ENCODE measurements at regions not wholly inside any gene's neighbourhood (a gene's known extent, or its start where the extent isn't known, plus 50 kb on each side); places are given as distances from the start of the nearest gene placed in this dataset.
A peak's percentile ranks its signal among the peaks of the same experiment; 100 is the strongest.

DNA sequence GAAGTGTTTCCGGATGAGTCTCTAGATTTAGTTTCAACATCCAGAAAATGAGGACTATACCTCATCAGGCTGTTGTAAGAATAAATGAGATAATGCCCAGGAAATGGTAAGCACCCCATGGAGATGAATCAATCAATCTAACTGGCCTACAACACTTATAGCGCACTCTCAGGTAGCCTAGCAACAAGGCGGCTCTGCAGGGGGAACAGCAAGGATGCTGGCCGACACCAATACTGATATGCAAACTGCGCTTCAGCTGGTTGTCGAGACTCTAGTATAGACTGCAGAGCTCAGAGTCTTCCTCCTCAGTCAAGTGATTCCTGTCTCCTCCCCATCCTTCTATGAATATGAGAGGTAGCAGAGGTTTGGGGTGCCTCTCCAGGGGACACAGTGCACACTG, 218.8 kb upstream of the WWC1 start:
- TF ChIP-seq, protein P1, sequence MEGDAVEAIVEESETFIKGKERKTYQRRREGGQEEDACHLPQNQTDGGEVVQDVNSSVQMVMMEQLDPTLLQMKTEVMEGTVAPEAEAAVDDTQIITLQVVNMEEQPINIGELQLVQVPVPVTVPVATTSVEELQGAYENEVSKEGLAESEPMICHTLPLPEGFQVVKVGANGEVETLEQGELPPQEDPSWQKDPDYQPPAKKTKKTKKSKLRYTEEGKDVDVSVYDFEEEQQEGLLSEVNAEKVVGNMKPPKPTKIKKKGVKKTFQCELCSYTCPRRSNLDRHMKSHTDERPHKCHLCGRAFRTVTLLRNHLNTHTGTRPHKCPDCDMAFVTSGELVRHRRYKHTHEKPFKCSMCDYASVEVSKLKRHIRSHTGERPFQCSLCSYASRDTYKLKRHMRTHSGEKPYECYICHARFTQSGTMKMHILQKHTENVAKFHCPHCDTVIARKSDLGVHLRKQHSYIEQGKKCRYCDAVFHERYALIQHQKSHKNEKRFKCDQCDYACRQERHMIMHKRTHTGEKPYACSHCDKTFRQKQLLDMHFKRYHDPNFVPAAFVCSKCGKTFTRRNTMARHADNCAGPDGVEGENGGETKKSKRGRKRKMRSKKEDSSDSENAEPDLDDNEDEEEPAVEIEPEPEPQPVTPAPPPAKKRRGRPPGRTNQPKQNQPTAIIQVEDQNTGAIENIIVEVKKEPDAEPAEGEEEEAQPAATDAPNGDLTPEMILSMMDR (IDR thresholded peaks at IDR 0.05; ENCODE audit: borderline replicate concordance, insufficient read depth, low read depth, low read length), result no peak
- H3K4me3 ChIP-seq (ENCODE audit: low read depth, low read length), result no peak overlapping the region

DNA sequence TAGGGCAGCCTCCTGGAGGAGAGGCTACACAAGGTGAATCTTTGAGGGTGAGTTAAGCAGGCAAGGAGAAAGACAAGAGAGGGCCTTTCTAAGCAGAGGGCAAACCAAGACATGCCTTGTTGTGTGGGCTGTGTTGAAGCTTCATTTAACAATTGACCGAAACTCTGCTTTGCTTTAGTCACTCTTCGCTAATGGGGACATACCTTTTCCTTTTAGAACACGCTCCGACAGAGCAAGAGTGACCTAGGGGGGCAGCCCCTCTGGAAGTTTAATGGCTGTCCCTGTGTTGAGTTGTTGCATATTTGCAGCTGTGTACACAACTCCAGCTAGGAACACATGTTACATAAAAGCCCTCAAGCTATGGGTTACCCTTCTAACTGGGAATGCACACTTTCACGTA, 218.1 kb upstream of the WWC1 start:
- no peak overlapping the region for H3K4me3 ChIP-seq (ENCODE audit: low read depth, low read length)
- TF ChIP-seq, protein P1 (IDR thresholded peaks at IDR 0.05; ENCODE audit: borderline replicate concordance, insufficient read depth, low read depth, low read length), result no peak

DNA sequence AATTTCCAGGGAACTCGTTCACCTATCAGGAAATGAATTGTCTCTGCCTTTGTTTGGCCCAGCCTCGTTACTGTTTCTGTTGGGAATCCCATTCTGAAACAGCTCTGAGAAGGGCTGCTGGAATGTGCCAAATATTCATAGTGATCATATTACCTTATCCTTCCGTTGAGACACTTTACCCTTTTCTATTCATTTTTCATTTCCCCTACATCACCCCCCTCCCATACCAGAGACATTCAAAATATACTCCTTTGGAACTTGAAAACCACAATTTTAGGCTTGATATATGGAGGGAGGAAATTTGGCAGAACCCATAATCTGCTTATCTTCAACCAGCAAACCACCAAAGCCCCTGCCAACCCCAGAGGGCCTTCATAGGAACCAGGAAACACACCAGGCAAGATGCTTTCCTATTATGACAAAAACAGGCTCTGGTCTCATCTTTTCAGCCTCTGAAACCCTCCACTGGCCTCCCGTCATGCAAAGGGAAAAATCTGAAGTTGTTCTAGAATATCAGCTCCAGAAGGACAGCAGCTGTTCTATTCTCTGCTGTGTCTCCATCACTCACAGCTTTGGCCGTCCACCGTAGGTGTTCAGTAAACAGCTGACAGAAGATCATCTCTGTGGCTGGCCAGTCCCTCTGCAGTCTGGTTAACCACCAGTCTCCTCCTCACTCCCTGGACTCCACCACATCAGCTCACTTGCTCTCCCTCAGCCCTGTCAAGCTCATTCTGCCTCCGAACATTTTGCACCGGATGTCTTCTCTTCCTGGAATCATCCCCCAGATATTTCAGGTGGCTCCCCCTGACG, 217.2 kb upstream of the WWC1 start:
- TF ChIP-seq, protein P1 (IDR thresholded peaks at IDR 0.05; ENCODE audit: borderline replicate concordance, insufficient read depth, low read depth, low read length), result no peak
- H3K4me3 ChIP-seq (ENCODE audit: low read depth, low read length), result no peak overlapping the region

DNA sequence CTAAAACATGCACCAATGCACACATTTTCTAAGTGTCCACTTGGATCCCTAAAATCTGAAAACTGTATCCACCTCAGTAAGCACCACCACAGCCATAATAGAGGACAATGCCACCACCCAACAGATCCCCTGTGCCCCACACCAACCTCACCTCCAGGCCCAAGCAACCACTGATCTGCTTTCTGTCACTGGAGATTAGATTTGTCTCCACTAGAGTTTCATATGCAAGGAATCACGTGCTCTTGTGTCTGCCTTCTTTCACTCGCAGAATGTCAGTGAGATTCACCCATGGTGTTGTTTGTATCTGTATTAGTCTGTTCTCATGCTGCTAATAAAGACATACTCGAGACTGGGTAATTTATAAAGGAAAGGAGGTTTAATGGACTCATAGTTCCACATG, 216.1 kb upstream of the WWC1 start:
- H3K4me3 ChIP-seq (ENCODE audit: low read depth, low read length), result no peak overlapping the region
- TF ChIP-seq, protein P1 (IDR thresholded peaks at IDR 0.05; ENCODE audit: borderline replicate concordance, insufficient read depth, low read depth, low read length), result no peak

DNA sequence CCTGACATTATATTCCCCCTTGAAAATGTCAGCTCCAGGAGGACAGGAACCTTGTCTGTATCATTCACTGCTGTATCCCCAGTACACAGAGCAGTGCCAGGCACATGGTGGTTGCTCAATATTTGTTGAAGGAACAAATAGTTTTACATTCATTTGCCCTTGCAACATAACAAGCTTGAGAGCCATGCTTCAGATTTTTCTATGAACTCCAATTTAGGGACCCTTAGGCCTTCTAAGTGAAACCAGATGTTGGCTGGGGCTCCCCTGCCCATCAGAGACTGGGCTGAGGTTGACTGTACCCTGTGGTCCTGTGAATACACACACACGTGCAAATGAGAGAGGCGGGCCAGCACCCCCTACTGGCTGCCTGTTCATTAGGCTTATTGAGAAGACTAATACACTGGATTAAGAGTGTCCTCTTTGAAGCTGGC, 214.9 kb upstream of the WWC1 start:
- no peak overlapping the region for H3K4me3 ChIP-seq (ENCODE audit: low read depth, low read length)
- TF ChIP-seq, protein P1 (IDR thresholded peaks at IDR 0.05; ENCODE audit: borderline replicate concordance, insufficient read depth, low read depth, low read length), result peak; percentile 55

DNA sequence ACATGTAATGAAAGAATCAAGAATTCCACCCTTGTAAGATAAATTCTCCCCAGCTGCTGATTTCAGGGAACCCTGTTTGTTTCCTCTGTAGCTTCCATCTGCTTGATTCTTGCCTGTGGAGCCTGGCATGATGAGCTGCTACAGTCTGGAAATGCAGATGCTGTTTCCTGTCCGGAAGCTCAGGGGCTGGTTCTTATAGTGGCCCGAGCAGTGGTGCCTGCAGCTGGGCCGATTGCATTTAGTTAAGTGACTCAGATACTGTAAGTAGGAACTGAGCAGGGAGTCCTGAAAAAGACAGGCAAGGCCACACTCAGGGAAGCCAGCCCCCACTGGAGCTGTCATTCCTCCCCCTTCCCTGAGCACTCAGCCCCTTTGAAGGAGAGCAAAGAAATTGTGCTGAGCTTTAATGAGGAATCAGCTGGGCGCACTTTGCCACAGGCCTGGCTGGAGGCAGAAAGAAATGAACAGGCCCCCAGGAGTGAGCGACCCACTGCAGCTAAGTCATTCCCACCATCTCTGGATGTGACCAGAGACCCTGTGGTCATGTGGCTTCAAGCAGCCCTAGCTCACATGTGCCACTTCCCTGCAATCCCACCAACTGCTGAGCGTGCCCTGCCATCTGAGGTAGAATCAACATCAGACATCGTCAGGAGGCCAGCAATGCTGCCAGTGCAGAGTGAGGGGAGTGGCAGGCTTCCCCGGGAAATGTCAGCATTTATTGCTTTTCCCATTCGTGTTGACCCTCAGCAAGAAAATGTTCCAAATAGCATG, 206.0 kb upstream of the WWC1 start:
- TF ChIP-seq, protein P1 (IDR thresholded peaks at IDR 0.05; ENCODE audit: borderline replicate concordance, insufficient read depth, low read depth, low read length), result no peak
- H3K4me3 ChIP-seq (ENCODE audit: low read depth, low read length), result no peak overlapping the region

All from GM12875 (cell line).